HUES64 (cell line): ENCODE measurements at regions not wholly inside any gene's neighbourhood (a gene's known extent, or its start where the extent isn't known, plus 50 kb on each side); places are given as distances from the start of the nearest gene placed in this dataset.

Experiments
- H3K27ac ChIP-seq: 2 replicates; pipeline ENCODE4 v1.7.0; 2013; ENCODE audit warnings: low read depth, low read length, inconsistent platforms
- H3K27me3 ChIP-seq: 2 replicates; pipeline ENCODE4 v1.6.1; 2013; ENCODE audit warnings: mild to moderate bottlenecking, low read length; ENCODE audit not compliant: insufficient read depth
- H3K36me3 ChIP-seq: 2 replicates; pipeline ENCODE4 v1.6.1; 2013; ENCODE audit warnings: mild to moderate bottlenecking, low read length; ENCODE audit not compliant: insufficient read depth
- H3K4me1 ChIP-seq: 2 replicates; pipeline ENCODE4 v1.6.1; 2013; ENCODE audit warnings: mild to moderate bottlenecking, low read length, moderate library complexity; ENCODE audit not compliant: insufficient read depth
- H3K4me3 ChIP-seq: 2 replicates; pipeline ENCODE4 v1.5.1; 2013; ENCODE audit warnings: mild to moderate bottlenecking, low read length, moderate library complexity
- H3K9ac ChIP-seq: 2 replicates; pipeline ENCODE4 v1.6.1; 2013; ENCODE audit warnings: mild to moderate bottlenecking, low read depth, low read length
- H3K9me3 ChIP-seq: 2 replicates; pipeline ENCODE4 v1.6.1; 2013; ENCODE audit warnings: low read depth, low read length; ENCODE audit not compliant: insufficient read depth
- whole genome bisulfite sequencing: fragments of 150-250, 120-280 bp; methylation state at CpG from one replicate; pipeline ENCODE4 v1.1.7; 2013; ENCODE audit warnings: missing lambda C conversion rate; 5-methylcytosine and 5-hydroxymethylcytosine counted together

DNA sequence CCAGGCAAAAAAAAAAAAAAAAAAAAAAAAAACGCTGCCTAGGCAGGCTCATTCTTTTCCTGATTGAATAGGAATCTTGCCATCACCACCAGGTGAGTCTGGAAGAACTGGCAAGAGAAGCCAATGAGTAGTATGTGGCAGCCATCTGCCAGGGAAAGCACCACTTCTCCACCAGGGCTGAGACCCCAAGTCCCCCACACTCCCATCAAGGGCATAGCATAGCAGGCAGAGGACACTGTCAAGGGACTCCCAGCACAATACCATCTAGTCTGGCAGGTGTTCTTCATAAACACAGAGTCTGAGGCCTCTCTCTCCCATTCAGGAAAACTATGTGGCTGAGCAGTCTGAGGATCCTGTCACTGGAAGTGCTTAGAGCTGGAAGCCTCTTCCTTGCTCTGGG lies 538.1 kb upstream of the DSEL start:
- no peaks in the 10 kb centered on the region for H3K9me3 ChIP-seq
- H3K4me3 ChIP-seq, result no peak overlapping the region
- H3K36me3 ChIP-seq, result no peaks in the 10 kb centered on the region
- no peak overlapping the region for H3K27ac ChIP-seq
- WGBS, result no CpG with 5 or more reads among the region's 1 CpG
- no peak overlapping the region for H3K9ac ChIP-seq
- H3K4me1 ChIP-seq, result peaks cover 15% of the 10 kb centered on the region; the same call in 1 of the 2 replicates
- H3K27me3 ChIP-seq, result no peaks in the 10 kb centered on the region

GRCh38 chr18:68053290-68053689 lies 536.8 kb upstream of the DSEL start:
- H3K4me3 ChIP-seq, result no peak overlapping the region
- WGBS, result no CpG with 5 or more reads among the region's 2 CpGs
- no peaks in the 10 kb centered on the region for H3K9me3 ChIP-seq
- peaks cover 15% of the 10 kb centered on the region; the same call in 1 of the 2 replicates for H3K4me1 ChIP-seq
- no peaks in the 10 kb centered on the region for H3K27me3 ChIP-seq
- no peak overlapping the region for H3K9ac ChIP-seq
- H3K27ac ChIP-seq, result no peak overlapping the region
- no peaks in the 10 kb centered on the region for H3K36me3 ChIP-seq

GRCh38 chr18:68041327-68041726 lies 524.8 kb upstream of the DSEL start:
- 95% methylated on average over 4 of the region's 4 CpGs for WGBS

GRCh38 chr18:68040198-68040597 lies 523.7 kb upstream of the DSEL start:
- Histone ChIP-seq H3K27me3 (no peaks in the 10 kb centered on the region), H3K36me3 (no peaks in the 10 kb centered on the region), H3K9me3 (no peaks in the 10 kb centered on the region), H3K27ac (no peak overlapping the region), H3K4me1 (no peaks in the 10 kb centered on the region), H3K4me3 (no peak overlapping the region), H3K9ac (no peak overlapping the region)
- WGBS, result 65% methylated on average over 3 of the region's 3 CpGs

More at GRCh38 chr18:68041327-68041726, 524.8 kb upstream of the DSEL start:
- Histone ChIP-seq H3K4me3 (no peak overlapping the region), H3K4me1 (no peaks in the 10 kb centered on the region), H3K9me3 (no peaks in the 10 kb centered on the region), H3K9ac (no peak overlapping the region), H3K27ac (no peak overlapping the region), H3K36me3 (no peaks in the 10 kb centered on the region), H3K27me3 (no peaks in the 10 kb centered on the region)

DNA sequence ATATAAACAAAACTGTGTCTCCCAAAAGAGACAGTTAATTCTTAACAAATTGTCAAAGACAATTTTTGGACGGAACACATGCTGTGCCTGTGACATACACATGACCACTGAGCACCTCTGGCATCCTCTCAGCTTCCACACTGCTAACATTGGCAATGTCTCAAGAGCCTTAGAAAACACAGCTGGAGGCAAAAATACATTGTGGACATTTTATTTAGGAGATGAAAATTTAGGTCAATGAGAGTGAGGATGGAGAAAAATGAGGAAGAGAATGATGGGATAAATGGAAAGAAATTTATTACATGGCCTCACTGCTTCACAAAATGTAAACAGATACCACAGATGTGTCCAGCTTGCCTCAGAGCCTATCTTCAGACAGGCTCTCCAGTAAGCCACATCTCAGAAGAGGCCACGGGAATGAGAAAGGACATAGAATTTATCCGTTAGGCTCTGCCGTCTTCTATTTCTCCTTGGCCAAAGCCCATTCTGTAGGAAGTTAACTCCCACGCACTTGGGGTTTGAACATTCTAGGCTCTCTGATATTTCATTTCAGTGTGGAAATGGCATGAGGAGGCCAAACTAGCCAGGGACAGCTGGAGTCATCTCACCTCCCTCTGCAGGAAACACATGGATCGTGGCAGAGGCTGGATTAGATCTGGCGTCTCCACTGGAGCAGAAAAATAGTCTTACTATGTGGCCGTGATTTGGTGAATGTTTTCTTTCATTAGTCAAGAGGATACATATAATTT lies 519.4 kb upstream of the DSEL start:
- no peaks in the 10 kb centered on the region for H3K27me3 ChIP-seq
- no peak overlapping the region for H3K4me3 ChIP-seq
- H3K9ac ChIP-seq, result no peak overlapping the region
- WGBS, result 79% methylated on average over 8 of the region's 8 CpGs
- no peaks in the 10 kb centered on the region for H3K4me1 ChIP-seq
- no peak overlapping the region for H3K27ac ChIP-seq
- no peaks in the 10 kb centered on the region for H3K9me3 ChIP-seq
- H3K36me3 ChIP-seq, result no peaks in the 10 kb centered on the region

GRCh38 chr18:68034296-68034695 lies 517.8 kb upstream of the DSEL start:
- Histone ChIP-seq H3K27me3 (no peaks in the 10 kb centered on the region), H3K36me3 (no peaks in the 10 kb centered on the region), H3K4me1 (no peaks in the 10 kb centered on the region), H3K9me3 (no peaks in the 10 kb centered on the region), H3K4me3 (no peak overlapping the region), H3K27ac (no peak overlapping the region), H3K9ac (no peak overlapping the region)

DNA sequence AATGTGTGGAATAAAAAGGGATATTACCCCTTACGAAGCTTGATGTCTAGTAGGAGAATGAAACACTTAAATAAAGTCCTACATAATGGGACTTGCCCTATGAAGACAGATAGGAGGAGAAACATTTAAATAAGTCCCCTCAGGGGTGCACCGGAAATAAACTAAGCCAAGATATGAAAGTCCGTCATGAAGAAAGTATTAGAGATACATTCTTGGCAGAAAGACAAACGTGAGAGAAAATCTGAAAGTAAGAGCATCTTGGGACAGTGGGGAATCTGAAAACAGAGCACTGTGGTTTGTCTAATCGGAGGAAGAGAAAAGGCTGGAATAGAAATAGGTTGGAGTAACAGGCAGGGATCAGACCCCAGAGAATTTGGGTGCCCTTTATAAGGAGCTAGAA lies 516.9 kb upstream of the DSEL start:
- H3K36me3 ChIP-seq, result no peaks in the 10 kb centered on the region
- WGBS, result 95% methylated on average over 5 of the region's 5 CpGs
- no peak overlapping the region for H3K9ac ChIP-seq
- no peak overlapping the region for H3K4me3 ChIP-seq
- H3K27ac ChIP-seq, result no peak overlapping the region
- H3K27me3 ChIP-seq, result no peaks in the 10 kb centered on the region
- H3K4me1 ChIP-seq, result no peaks in the 10 kb centered on the region
- no peaks in the 10 kb centered on the region for H3K9me3 ChIP-seq

DNA sequence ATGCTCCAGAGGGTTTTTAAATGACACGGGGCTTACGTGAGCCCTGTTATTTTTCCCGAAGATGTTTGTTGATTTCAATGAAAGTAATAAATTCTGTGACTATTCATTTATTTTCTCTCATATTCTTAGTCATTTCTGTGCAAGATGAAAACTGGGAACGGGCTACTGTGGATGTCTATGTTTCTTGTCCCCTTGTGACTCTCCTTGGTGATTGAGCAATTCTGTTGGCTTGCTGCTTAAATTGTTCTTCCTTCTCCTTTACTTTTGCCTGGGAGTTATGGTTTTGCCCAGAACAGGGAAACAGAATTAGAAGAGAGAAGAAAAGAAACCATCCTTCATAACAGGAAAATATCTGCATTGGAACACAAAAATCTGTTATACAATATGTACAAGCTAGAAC lies 508.2 kb upstream of the DSEL start:
- Histone ChIP-seq H3K27ac (no peak overlapping the region), H3K9ac (no peak overlapping the region), H3K9me3 (no peaks in the 10 kb centered on the region), H3K4me3 (no peak overlapping the region), H3K27me3 (no peaks in the 10 kb centered on the region), H3K4me1 (no peaks in the 10 kb centered on the region), H3K36me3 (no peaks in the 10 kb centered on the region)
- 98% methylated on average over 4 of the region's 4 CpGs for WGBS

GRCh38 chr18:68017385-68017784 lies 500.9 kb upstream of the DSEL start:
- H3K27ac ChIP-seq, result no peak overlapping the region
- no peak overlapping the region for H3K9ac ChIP-seq
- H3K9me3 ChIP-seq, result no peaks in the 10 kb centered on the region
- WGBS, result 95% methylated on average over 8 of the region's 8 CpGs
- H3K27me3 ChIP-seq, result no peaks in the 10 kb centered on the region
- no peaks in the 10 kb centered on the region for H3K4me1 ChIP-seq
- H3K4me3 ChIP-seq, result no peak overlapping the region
- H3K36me3 ChIP-seq, result no peaks in the 10 kb centered on the region

- no peaks in the 10 kb centered on the region for H3K36me3 ChIP-seq
- no peak overlapping the region for H3K27ac ChIP-seq
- no peaks in the 10 kb centered on the region for H3K9me3 ChIP-seq
- H3K4me1 ChIP-seq, result no peaks in the 10 kb centered on the region
- 72% methylated on average over 4 of the region's 5 CpGs for WGBS
- H3K4me3 ChIP-seq, result no peak overlapping the region
- no peaks in the 10 kb centered on the region for H3K27me3 ChIP-seq
- no peak overlapping the region for H3K9ac ChIP-seq
These were observed 481.0 kb upstream of the DSEL start for GRCh38 chr18:67997496-67997895.

- no peak overlapping the region for H3K4me3 ChIP-seq
- no peaks in the 10 kb centered on the region for H3K9me3 ChIP-seq
- H3K27ac ChIP-seq, result no peak overlapping the region
- 100% methylated on average over 1 of the region's 3 CpGs for WGBS
- H3K4me1 ChIP-seq, result no peaks in the 10 kb centered on the region
- no peaks in the 10 kb centered on the region for H3K27me3 ChIP-seq
- H3K9ac ChIP-seq, result no peak overlapping the region
- no peaks in the 10 kb centered on the region for H3K36me3 ChIP-seq
These were observed 479.2 kb upstream of the DSEL start for GRCh38 chr18:67995769-67996168.

DNA sequence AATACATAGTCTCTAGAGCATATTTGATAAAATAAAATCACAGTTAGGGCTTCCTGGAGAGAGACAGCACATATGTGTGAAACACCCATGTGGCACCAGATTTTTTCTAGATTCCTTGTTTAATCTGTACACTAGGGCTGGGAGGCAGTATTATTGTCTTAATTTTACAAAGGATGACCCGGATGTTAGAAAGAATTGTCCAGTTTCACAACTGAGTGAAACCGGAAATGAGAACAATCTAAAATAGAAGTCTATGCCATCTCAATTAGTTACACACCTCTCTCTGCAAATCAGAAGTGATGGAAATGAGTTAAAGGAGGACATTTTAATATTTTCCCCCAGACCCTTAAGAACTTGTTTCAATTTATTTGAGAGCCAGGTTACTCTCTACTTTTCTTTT lies 463.7 kb upstream of the DSEL start:
- H3K9ac ChIP-seq, result no peak overlapping the region
- 100% methylated on average over 2 of the region's 2 CpGs for WGBS
- H3K9me3 ChIP-seq, result no peaks in the 10 kb centered on the region
- H3K36me3 ChIP-seq, result no peaks in the 10 kb centered on the region
- H3K4me1 ChIP-seq, result no peaks in the 10 kb centered on the region
- no peak overlapping the region for H3K4me3 ChIP-seq
- H3K27ac ChIP-seq, result no peak overlapping the region
- no peaks in the 10 kb centered on the region for H3K27me3 ChIP-seq
